SIG-M5 treated with dmso at 0.1 percent for 504 hours (cell line): ENCODE measurements at regions not wholly inside any gene's neighbourhood (a gene's known extent, or its start where the extent isn't known, plus 50 kb on each side); places are given as distances from the start of the nearest gene placed in this dataset.

Source experiments
- DNase-seq: peaks from one replicate; lab custom pipeline; 2025; ENCODE audit not compliant: unreplicated experiment; lab: John Stamatoyannopoulos, UW

DNA sequence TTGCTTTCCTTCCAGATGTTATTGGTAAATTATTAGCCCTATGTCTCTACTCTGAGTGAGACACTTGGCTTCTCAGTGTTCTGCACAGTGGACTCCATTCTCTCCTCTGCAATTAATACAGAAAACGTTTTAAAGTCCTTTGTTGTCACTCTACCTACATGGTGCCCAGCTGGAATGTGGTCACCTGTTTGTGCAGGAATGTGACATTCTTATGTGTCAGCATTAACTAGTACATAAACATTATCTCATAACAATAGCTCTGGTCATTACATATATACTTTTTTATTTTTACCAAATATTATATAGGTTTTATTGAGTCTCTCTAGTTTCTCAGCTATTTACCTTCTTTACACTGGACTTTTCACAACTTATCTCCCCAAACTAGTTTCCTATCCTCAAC lies 147.0 kb upstream of the KCNMB2 start:
- DNase-seq: no peak

DNA sequence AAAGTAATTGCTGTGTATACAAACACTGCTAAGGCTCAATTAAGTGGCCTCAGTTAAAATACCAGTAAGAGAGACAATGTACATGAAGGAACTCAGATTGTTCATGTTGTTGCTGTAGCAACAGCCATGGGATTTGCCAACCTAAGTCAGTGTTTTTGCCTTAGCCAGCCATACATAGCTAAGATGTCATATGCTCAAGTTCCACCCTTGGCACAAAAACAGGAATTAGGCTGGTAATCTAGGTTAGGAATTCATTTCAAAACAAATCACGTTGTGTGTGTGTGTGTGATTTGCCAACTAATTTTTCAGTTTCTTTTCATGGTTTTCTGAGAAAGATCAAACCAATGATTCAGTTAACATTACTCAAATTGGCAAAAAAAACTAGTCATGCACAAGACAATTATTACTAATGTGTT lies 143.7 kb upstream of the KCNMB2 start:
- DNase-seq: no peak

- DNase-seq: no peak
These were observed 143.1 kb upstream of the KCNMB2 start for GRCh38 chr3:178393146-178393545.

DNA sequence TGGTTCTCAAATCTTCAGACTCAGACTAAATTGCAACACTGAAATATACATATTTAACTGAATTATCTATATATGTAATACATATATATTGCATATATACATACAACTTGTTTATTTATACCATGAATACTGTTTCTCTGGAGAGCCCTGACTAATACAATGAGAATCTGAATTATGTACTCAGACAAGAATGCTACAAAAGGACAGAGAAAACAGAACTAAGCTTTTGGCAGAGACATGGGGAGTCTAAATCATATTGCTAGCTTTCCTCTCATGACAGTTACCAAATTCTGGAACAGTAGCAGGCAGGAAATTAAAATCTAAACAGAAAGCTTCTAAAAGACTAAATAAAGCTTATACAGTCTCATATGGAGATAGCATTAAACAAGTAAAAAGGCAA lies 142.4 kb upstream of the KCNMB2 start:
- no peak for DNase-seq

DNA sequence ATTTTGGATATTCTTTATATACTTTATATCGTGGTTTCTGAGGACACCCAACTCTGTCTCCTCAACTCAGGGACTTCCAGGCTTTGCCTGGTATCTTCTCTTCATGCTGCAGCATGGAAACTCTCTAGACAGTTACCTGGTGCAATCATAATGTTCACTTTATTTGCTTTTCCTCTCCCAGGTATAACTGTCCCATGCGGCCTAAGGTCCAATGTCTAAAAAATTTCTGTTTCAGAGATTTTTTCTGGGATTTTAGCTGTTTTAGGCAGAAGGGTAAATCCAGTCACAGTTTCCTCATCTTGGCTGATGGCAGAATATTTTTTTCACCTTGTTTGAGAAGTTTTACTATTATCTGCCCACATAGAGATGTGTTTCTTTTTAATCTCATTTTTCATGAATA lies 139.9 kb upstream of the KCNMB2 start:
- no peak for DNase-seq

GRCh38 chr3:178397202-178397601 lies 139.0 kb upstream of the KCNMB2 start:
- DNase-seq: no peak

DNA sequence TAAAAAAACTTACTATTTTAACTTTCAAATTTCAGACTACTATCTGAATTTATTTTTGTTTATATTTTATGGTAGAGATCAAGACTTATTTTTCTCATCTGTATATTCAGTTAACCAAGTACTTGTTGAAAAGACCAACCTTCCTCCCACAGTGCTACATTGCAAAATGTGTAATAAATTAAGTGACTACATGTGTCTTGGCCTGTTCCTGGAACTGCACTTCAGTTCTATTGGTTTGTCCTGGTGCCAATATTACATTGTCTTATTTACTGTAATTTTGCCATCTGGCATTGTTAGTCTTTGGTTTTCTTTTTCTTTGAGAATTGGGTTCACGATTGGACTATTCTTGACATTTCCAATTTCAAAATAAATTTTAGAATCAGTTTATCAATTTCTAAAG lies 138.4 kb upstream of the KCNMB2 start:
- no peak for DNase-seq

DNA sequence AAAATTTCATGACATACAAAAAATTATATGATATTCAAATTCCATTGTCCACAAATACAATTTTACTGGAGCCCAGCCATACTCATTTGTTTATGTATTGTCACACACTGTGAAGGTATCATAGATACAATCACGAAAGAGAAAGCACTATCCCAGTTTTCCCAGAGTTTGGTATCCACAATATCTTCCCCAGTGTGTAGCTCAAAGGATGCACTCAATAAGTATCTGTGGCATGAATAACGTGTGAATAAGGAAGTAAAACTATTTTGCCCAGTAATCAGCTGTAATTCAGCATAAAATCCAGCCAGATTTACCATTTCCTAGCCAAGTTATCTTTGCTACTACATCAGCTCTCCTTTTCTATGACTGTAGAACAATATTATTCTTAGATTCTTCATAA lies 131.3 kb upstream of the KCNMB2 start:
- DNase-seq: no peak

- DNase-seq: no peak
These were observed 130.7 kb upstream of the KCNMB2 start for GRCh38 chr3:178405531-178405930.

- DNase-seq: no peak
These were observed 130.0 kb upstream of the KCNMB2 start for GRCh38 chr3:178406206-178406605.

- no peak for DNase-seq
These were observed 120.9 kb upstream of the KCNMB2 start for GRCh38 chr3:178415384-178415783.

DNA sequence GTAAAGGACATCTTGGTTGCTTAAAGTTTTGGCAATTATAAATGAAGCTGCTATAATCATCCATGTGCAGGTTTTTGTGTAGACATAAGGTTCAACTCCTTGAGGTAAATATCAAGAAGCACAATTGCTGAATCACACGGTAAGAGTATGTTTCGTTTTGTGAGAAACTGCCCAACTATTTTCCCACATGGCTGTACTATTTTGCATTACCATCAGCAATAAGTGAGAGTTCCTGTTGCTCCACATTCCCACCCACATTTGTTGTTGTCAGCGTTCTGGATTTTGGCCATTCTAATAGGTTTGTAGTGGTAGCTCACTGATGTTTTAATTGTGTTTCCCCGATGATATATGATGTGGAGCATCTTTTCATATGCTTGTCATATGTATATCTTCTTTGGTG lies 118.5 kb upstream of the KCNMB2 start:
- no peak for DNase-seq

GRCh38 chr3:178419071-178419470 lies 117.2 kb upstream of the KCNMB2 start:
- no peak for DNase-seq

GRCh38 chr3:178420033-178420432 lies 116.2 kb upstream of the KCNMB2 start:
- DNase-seq: no peak

DNA sequence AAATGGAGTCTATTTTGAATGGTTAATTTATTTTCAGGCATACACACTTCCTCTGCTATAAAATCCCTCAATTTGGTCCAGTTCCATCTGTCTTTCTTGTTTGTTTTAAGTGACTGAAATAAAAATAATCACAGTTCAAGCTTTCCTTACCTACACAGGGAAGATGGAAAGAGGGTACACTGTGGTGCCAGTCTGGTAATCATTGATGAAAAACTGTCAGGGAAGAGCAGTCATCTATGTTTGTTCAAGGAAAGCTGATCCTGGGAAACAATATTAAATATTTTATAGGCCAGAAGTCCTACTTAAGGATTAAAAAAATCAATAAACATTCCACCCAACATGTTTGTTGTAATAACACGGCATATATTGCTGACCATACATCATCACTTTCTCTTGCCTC lies 115.2 kb upstream of the KCNMB2 start:
- no peak for DNase-seq

- no peak for DNase-seq
These were observed 113.8 kb upstream of the KCNMB2 start for GRCh38 chr3:178422406-178422805.

GRCh38 chr3:178428037-178428436 lies 108.2 kb upstream of the KCNMB2 start:
- no peak for DNase-seq

GRCh38 chr3:178434206-178434805 lies 101.9 kb upstream of the KCNMB2 start:
- DNase-seq: peak; percentile 16

GRCh38 chr3:178435575-178435974 lies 100.7 kb upstream of the KCNMB2 start:
- no peak for DNase-seq

DNA sequence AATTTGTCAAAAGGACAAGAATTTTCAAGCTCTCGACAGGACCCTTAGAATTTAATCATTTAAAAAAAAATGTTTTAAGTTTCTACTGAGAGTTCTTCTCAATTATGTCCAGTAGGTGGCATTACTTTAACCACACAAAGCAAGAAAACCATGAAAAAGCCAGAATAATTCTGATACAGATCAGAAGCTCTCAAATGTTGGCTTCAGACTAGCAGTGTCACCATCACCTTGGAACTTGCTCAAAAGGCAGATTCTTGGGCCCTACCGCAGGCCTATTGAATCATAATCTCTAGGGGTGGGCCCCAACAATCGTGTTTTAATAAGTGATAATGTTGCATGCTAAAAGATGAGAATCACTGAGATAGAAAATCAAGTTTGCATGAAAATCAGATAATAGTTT lies 99.5 kb upstream of the KCNMB2 start:
- DNase-seq: peak; percentile 26

GRCh38 chr3:178437236-178437635 lies 99.0 kb upstream of the KCNMB2 start:
- peak; percentile 34 for DNase-seq

- no peak for DNase-seq
These were observed 96.7 kb upstream of the KCNMB2 start for GRCh38 chr3:178439504-178439903.

DNA sequence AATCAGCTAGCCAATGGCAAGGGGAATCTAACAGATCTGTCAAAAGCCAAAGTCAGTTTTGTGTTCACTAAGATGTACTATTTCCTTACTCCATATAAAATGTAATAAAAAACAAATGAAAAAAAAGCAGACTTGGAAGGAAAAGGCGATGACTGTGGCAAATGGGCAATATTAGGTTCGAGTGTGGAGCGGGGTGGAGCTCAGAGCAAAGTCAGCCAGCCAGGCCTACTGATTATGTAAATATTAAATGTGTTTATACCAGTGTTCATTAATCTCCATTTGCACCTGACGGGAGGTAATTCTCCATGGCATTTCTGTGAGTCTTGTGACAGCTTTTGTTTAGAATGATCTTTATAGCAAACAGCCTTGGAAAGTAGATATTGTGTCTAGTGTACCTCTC lies 96.2 kb upstream of the KCNMB2 start:
- DNase-seq: no peak

DNA sequence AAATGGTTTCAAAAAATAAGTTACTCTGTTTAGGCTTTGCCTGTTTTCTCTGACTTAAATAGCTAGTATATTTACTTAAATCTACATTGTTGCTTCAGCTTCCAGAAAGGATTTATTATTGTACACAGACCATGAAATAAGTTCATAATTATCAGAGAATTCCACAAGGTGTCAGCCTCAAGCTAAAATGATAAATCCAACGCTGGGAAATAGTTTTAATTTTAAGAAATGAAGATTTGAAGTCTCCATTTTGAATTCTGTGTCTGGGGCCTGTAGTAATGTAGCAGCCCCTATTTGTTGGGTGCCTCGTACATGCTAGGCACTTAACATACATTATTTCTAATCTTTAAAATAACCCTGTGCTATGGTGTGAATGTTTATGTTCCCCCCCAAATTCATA lies 92.6 kb upstream of the KCNMB2 start:
- DNase-seq: no peak
